Thyroid gland (tissue), 4 donors: ENCODE measurements at regions not wholly inside any gene's neighbourhood (a gene's known extent, or its start where the extent isn't known, plus 50 kb on each side); places are given as distances from the start of the nearest gene placed in this dataset.

Experiments used
- CTCF ChIP-seq, 6 experiments: fragments of 200-600 bp in 3 of 6; fragments of 450-650 bp in 3 of 6; sonication (generic) in 3 of 6; IDR thresholded peaks; one replicate each; pipeline ENCODE4 v1.5.1; 2016 to 2019; ENCODE audit warnings: antibody characterized with exemption in 6 of 6, mild to moderate bottlenecking in 2 of 6, inconsistent platforms in 1 of 6, moderate library complexity in 1 of 6
- POLR2A ChIP-seq, 2 donors: fragments of 450-650 bp; IDR thresholded peaks; one replicate each; pipeline ENCODE4 v1.6.1; 2017; ENCODE audit warnings: antibody characterized with exemption in 2 of 2, mild to moderate bottlenecking in 2 of 2, moderate library complexity in 1 of 2

GRCh38 chr14:96681829-96682228 lies 115.4 kb upstream of the VRK1 start:
- TF ChIP-seq CTCF (IDR thresholded peaks at IDR 0.05): no peak
- TF ChIP-seq POLR2A (IDR thresholded peaks at IDR 0.05): no peak
